H1 (cell line): ENCODE measurements at regions not wholly inside any gene's neighbourhood (a gene's known extent, or its start where the extent isn't known, plus 50 kb on each side); places are given as distances from the start of the nearest gene placed in this dataset.
A peak's percentile ranks its signal among the peaks of the same experiment; 100 is the strongest.

Source experiments
- CTCF ChIA-PET: fragments of 300-600 bp; sonication (Branson Sonifier 250); formaldehyde crosslinking; loops from one replicate; lab custom pipeline; 2021; ENCODE audit not compliant: partially characterized antibody; lab: Charles Lee
- POLR2A ChIA-PET: fragments of 300-600 bp; sonication (Branson Sonifier 250); formaldehyde crosslinking; loops from one replicate; lab custom pipeline; 2021; ENCODE audit warnings: inconsistent platforms; ENCODE audit not compliant: partially characterized antibody; lab: Charles Lee
- DNase-seq, 2 experiments: peaks; one replicate each; pipeline versions ENCODE4 v3.0.0 to v3.0.0-alpha.2; 2010 to 2022; ENCODE audit warnings: low spot score in 2 of 2, low read depth in 1 of 2, mixed read lengths in 1 of 2
- FAIRE-seq: peaks from 2 replicates; lab custom pipeline; 2011; peaks lifted over from hg19 to GRCh38; lab: Jason Lieb, UNC
- H2AFZ ChIP-seq: 2 replicates; pipeline ENCODE4 v1.8.1; 2012; ENCODE audit warnings: low read length, inconsistent platforms
- H2AK5ac ChIP-seq: 2 replicates; pipeline ENCODE4 v1.6.1; 2013; ENCODE audit warnings: low read depth, low read length
- H2BK120ac ChIP-seq: replicated peaks from 2 replicates; pipeline ENCODE3; 2013; ENCODE audit warnings: low read depth, low read length, inconsistent platforms
- H2BK12ac ChIP-seq: 2 replicates; pipeline ENCODE4 v1.6.1; 2013; ENCODE audit warnings: low read depth, low read length
- H2BK15ac ChIP-seq: 2 replicates; pipeline ENCODE4 v1.6.1; 2013; ENCODE audit warnings: low read length
- H2BK20ac ChIP-seq: 2 replicates; pipeline ENCODE4 v1.6.1; 2013; ENCODE audit warnings: low read length
- H2BK5ac ChIP-seq: 2 replicates; pipeline ENCODE4 v1.6.1; 2013; ENCODE audit warnings: low read depth, low read length
- H3K14ac ChIP-seq: 2 replicates; pipeline ENCODE4 v1.6.1; 2013; ENCODE audit warnings: inconsistent platforms; ENCODE audit not compliant: insufficient read length
- H3K18ac ChIP-seq: 2 replicates; pipeline ENCODE4 v1.6.1; 2013; ENCODE audit warnings: low read length; ENCODE audit errors: extremely low read depth
- H3K23ac ChIP-seq: 2 replicates; pipeline ENCODE4 v1.6.1; 2013; ENCODE audit warnings: inconsistent platforms; ENCODE audit not compliant: insufficient read length
- H3K23me2 ChIP-seq: 2 replicates; pipeline ENCODE4 v1.6.1; 2013; ENCODE audit warnings: low read depth, low read length
- H3K27ac ChIP-seq: 2 replicates; pipeline ENCODE4 v1.6.1; 2011; ENCODE audit warnings: low read depth, low read length, inconsistent platforms
- H3K27me3 ChIP-seq, 4 experiments: replicated peaks in 1 of 4; 1 replicate in 1 of 4; 2 replicates in 3 of 4; pipeline versions ENCODE4 v1.6.1 to v1.8.1; 2011 to 2013; ENCODE audit warnings: low read length in 3 of 4, mild to moderate bottlenecking in 3 of 4, inconsistent platforms in 2 of 4, mixed read lengths in 2 of 4, moderate library complexity in 1 of 4; ENCODE audit not compliant: control insufficient read depth in 3 of 4, insufficient read depth in 3 of 4; ENCODE audit errors: extremely low read depth in 1 of 4
- H3K36me3 ChIP-seq, 4 experiments: 2 replicates each; pipeline versions ENCODE4 v1.6.1 to v1.8.1; 2011 to 2013; ENCODE audit warnings: mild to moderate bottlenecking in 4 of 4, low read length in 3 of 4, moderate library complexity in 2 of 4, control low read depth in 1 of 4, inconsistent platforms in 1 of 4; ENCODE audit not compliant: insufficient read depth in 4 of 4, control insufficient read depth in 2 of 4
- H3K4ac ChIP-seq: replicated peaks from 2 replicates; pipeline ENCODE3; 2013; ENCODE audit warnings: low read length, low read depth, mixed read lengths, inconsistent platforms; ENCODE audit not compliant: insufficient read length
- H3K4me1 ChIP-seq, 4 experiments: replicated peaks in 1 of 4; 1 replicate in 1 of 4; 2 replicates in 3 of 4; pipeline versions ENCODE4 v1.6.1 to v1.8.1; 2011 to 2013; ENCODE audit warnings: low read length in 3 of 4, inconsistent platforms in 2 of 4, mixed read lengths in 1 of 4; ENCODE audit not compliant: insufficient read depth in 4 of 4, control insufficient read depth in 3 of 4
- H3K4me2 ChIP-seq, 2 experiments: 2 replicates each; pipeline versions ENCODE4 v1.6.1 to v1.8.1; 2011 to 2013; ENCODE audit warnings: low read depth in 2 of 2, low read length in 2 of 2, control low read depth in 1 of 2, inconsistent platforms in 1 of 2, mild to moderate bottlenecking in 1 of 2; ENCODE audit not compliant: insufficient read depth in 1 of 2
- H3K4me3 ChIP-seq, 4 experiments: fragments of 200-600, 300-600 bp in 1 of 4; sonication (generic), shearing (Covaris generic), sonication (Bioruptor Twin) in 1 of 4; 2 replicates each; pipeline versions ENCODE4 v1.5.1 to v1.8.1; 2011 to 2016; ENCODE audit warnings: low read length in 4 of 4, low read depth in 3 of 4, control low read depth in 2 of 4, inconsistent platforms in 2 of 4, mild to moderate bottlenecking in 2 of 4, mixed read lengths in 1 of 4, moderate library complexity in 1 of 4; ENCODE audit not compliant: insufficient read depth in 2 of 4; ENCODE audit errors: extremely low read depth in 1 of 4
- H3K56ac ChIP-seq: replicated peaks from 2 replicates; pipeline ENCODE3; 2013; ENCODE audit warnings: low read depth, mild to moderate bottlenecking, mixed read lengths, low read length, inconsistent platforms; ENCODE audit not compliant: insufficient read length
- H3K79me1 ChIP-seq: 2 replicates; pipeline ENCODE4 v1.6.1; 2013; ENCODE audit warnings: low read depth, low read length, control low read depth
- H3K79me2 ChIP-seq, 2 experiments: 2 replicates each; pipeline versions ENCODE4 v1.6.1 to v1.8.1; 2012 to 2013; ENCODE audit warnings: low read length in 2 of 2, mild to moderate bottlenecking in 2 of 2, inconsistent platforms in 1 of 2; ENCODE audit not compliant: insufficient read depth in 2 of 2, control insufficient read depth in 1 of 2
- H3K9ac ChIP-seq, 4 experiments: replicated peaks in 1 of 4; 1 replicate in 1 of 4; 2 replicates in 3 of 4; pipeline versions ENCODE4 v1.6.1 to v1.8.1; 2011 to 2013; ENCODE audit warnings: low read depth in 3 of 4, low read length in 3 of 4, control low read depth in 2 of 4, mild to moderate bottlenecking in 2 of 4, moderate library complexity in 2 of 4, inconsistent platforms in 1 of 4; ENCODE audit errors: extremely low read depth in 1 of 4
- H3K9me3 ChIP-seq, 2 experiments: 2 replicates each; pipeline versions ENCODE4 v1.6.1 to v1.8.1; 2012 to 2013; ENCODE audit warnings: mild to moderate bottlenecking in 2 of 2, moderate library complexity in 2 of 2, control low read depth in 1 of 2, inconsistent platforms in 1 of 2, low read depth in 1 of 2, low read length in 1 of 2, mixed read lengths in 1 of 2; ENCODE audit not compliant: insufficient read depth in 2 of 2
- H4K20me1 ChIP-seq, 2 experiments: replicated peaks in 1 of 2; 2 replicates each; pipeline versions ENCODE3 to v1.8.1; 2011 to 2013; ENCODE audit warnings: inconsistent platforms in 2 of 2, low read length in 2 of 2, mild to moderate bottlenecking in 1 of 2; ENCODE audit not compliant: insufficient read depth in 2 of 2, control insufficient read depth in 1 of 2
- H4K5ac ChIP-seq: 2 replicates; pipeline ENCODE4 v1.6.1; 2013; ENCODE audit warnings: low read length, low read depth, mixed read lengths, inconsistent platforms; ENCODE audit not compliant: insufficient read length
- H4K8ac ChIP-seq: 2 replicates; pipeline ENCODE4 v1.8.0; 2013; ENCODE audit warnings: mild to moderate bottlenecking, moderate library complexity, low read length, inconsistent platforms; ENCODE audit not compliant: insufficient read depth; ENCODE audit errors: extremely low read depth
- H4K91ac ChIP-seq: replicated peaks from 2 replicates; pipeline ENCODE3; 2013; ENCODE audit warnings: low read length, mixed read lengths, inconsistent platforms; ENCODE audit not compliant: insufficient read length
- EZH2 ChIP-seq: fragments of 200-600 bp; sonication (generic); IDR thresholded peaks from 2 replicates; pipeline ENCODE4 v1.7.1; 2012; ENCODE audit warnings: low read depth, mild to moderate bottlenecking, moderate library complexity, low read length, inconsistent platforms; ENCODE audit not compliant: severe bottlenecking
- NRF1 ChIP-seq: IDR thresholded peaks from 2 replicates; pipeline ENCODE4 v1.6.1; 2011; ENCODE audit warnings: mild to moderate bottlenecking, low read depth, low read length, improper control_type of control experiment
- POLR2A ChIP-seq, 2 experiments: IDR thresholded peaks; 1 replicate in 1 of 2; 2 replicates in 1 of 2; pipeline ENCODE4 v1.6.1; 2011; ENCODE audit warnings: low read depth in 2 of 2, low read length in 2 of 2, mild to moderate bottlenecking in 2 of 2; ENCODE audit errors: control extremely low read depth in 1 of 2
- RBBP5 ChIP-seq: IDR thresholded peaks from 2 replicates; pipeline ENCODE4 v1.7.1; 2012; ENCODE audit warnings: low read depth, mild to moderate bottlenecking, inconsistent platforms, low read length, moderate library complexity, borderline replicate concordance
- SP1 ChIP-seq: IDR thresholded peaks from 2 replicates; pipeline ENCODE4 v1.6.1; 2011; ENCODE audit warnings: low read depth, low read length
- YY1 ChIP-seq: IDR thresholded peaks from 2 replicates; pipeline ENCODE4 v1.6.1; 2011; ENCODE audit warnings: low read depth, mild to moderate bottlenecking, low read length
- WGBS, 2 experiments: shearing (Covaris generic) in 1 of 2; methylation state at CpG; one replicate each; pipeline versions ENCODE4 v1.1.6 to v1.1.7; 2013 to 2015; ENCODE audit warnings: low lambda C conversion rate in 2 of 2, mixed read lengths in 2 of 2, inconsistent platforms in 1 of 2, low coverage in 1 of 2, missing lambda C conversion rate in 1 of 2; ENCODE audit not compliant: insufficient replicate concordance in 2 of 2, insufficient coverage in 1 of 2, insufficient read length in 1 of 2; ENCODE audit errors: extremely low coverage in 1 of 2, missing lambda C conversion rate in 1 of 2; 5-methylcytosine and 5-hydroxymethylcytosine counted together

DNA sequence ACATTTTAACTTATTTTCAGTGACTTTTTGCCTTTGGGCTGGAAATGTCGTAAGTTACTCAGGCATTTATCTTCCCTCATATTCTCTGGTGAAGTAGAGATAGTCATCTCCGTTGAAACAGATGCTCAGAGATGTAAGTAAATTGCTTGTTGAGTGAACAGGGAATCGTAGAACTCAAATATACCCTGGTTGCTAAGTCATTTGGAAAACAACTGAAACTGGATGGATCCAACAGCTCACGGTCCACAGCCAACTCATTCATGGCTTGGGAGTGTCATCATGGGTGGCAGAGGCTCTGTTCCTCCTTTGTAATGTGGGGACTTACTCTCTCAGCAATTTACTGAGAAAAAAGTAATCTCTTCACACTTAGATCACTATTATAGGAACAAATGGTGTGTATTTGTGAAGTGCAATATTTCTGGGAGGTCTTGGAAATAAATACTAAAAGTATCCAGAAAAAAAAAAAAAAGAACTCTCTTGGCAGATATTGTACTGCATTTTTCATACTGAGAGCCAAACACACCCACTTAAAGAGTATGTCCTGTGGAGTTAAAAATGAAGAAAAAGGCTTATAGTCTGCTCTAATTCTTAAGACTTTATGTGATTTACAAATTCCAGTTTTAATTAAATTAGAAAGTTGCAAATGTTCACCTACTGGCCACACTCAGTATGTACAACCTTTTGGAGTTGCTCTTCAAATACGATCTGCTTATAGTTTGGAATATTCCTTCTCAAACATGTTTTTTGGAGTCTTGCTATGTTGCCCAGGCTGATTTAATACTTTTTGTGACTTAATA lies 107.4 kb downstream of the LEPR start:
- WGBS, 2 experiments, result 76% methylated on average over 5 of the region's 5 CpGs; no CpG with 5 or more reads in 1 of the 2 experiments
- H3K9ac ChIP-seq, result no peak overlapping the region

More for the DNA sequence above, 107.4 kb downstream of the LEPR start:
- TF ChIP-seq YY1, result no peak
- no peak for TF ChIP-seq POLR2A (IDR thresholded peaks at IDR 0.05; ENCODE audit: control extremely low read depth in 1 of 2, low read depth in 2 of 2, low read length in 2 of 2)
- no peak for TF ChIP-seq SP1
- no peak for TF ChIP-seq NRF1
- no peak for TF ChIP-seq EZH2
- no peak for TF ChIP-seq RBBP5
- ChIA-PET POLR2A (no interaction called here), CTCF (interaction anchor here (1.1 to 1.8 kb wide), 3 partner anchors 11 to 60 kb away, joined by 3 to 4 read pairs (median 4); no protein-coding TSS in a partner anchor)
- H3K56ac ChIP-seq, result no peak overlapping the region
- H3K27me3 ChIP-seq, result peaks cover 14 to 26% (median 24%) of the 10 kb centered on the region in 4 experiments
- no peak overlapping the region for H2BK20ac ChIP-seq
- H3K9me3 ChIP-seq, result no peaks in the 10 kb centered on the region
- no peak overlapping the region for H2AK5ac ChIP-seq
- H2BK15ac ChIP-seq, result no peak overlapping the region
- no peak overlapping the region for H2BK12ac ChIP-seq
- H4K5ac ChIP-seq, result no peak overlapping the region
- H3K23ac ChIP-seq, result no peak overlapping the region
- no peak overlapping the region for H4K8ac ChIP-seq
- no peaks in the 10 kb centered on the region for H3K4me1 ChIP-seq
- DNase-seq (no peak), FAIRE-seq (peak; percentile 42)
- H3K4ac ChIP-seq, result no peak overlapping the region
- no peaks in the 10 kb centered on the region for H3K36me3 ChIP-seq
- H2BK120ac ChIP-seq, result no peak overlapping the region
- no peak overlapping the region for H2AFZ ChIP-seq
- H3K14ac ChIP-seq, result no peak overlapping the region
- H4K91ac ChIP-seq, result no peak overlapping the region
- no peaks in the 10 kb centered on the region for H3K79me2 ChIP-seq
- H3K23me2 ChIP-seq, result peaks cover 7% of the 10 kb centered on the region; the same call in 1 of the 2 replicates
- H3K79me1 ChIP-seq, result no peaks in the 10 kb centered on the region
- H3K18ac ChIP-seq, result no peak overlapping the region
- H4K20me1 ChIP-seq, result no peaks in the 10 kb centered on the region
- H3K4me3 ChIP-seq, result no peak overlapping the region
- no peak overlapping the region for H3K27ac ChIP-seq
- no peak overlapping the region for H3K4me2 ChIP-seq
- H2BK5ac ChIP-seq, result no peak overlapping the region
